Endothelial cell of umbilical vein (primary cell): ENCODE measurements at regions not wholly inside any gene's neighbourhood (a gene's known extent, or its start where the extent isn't known, plus 50 kb on each side); places are given as distances from the start of the nearest gene placed in this dataset.

Experiments used
- BruUV-seq: library from RNA; stranded (reverse); fragments of 400-500 nt; replicated peaks from 2 replicates; lab custom pipeline; 2021; lab: Mats Ljungman, UMichigan
- CTCF ChIA-PET: fragments of 300-600, 350-600 bp; sonication (Branson Sonifier 250); formaldehyde crosslinking; loops from one replicate; lab custom pipeline; 2021; ENCODE audit warnings: antibody characterized with exemption, inconsistent platforms; lab: Charles Lee
- POLR2A ChIA-PET: fragments of 300-600, 350-600 bp; sonication (Branson Sonifier 250); formaldehyde crosslinking; loops from one replicate; lab custom pipeline; 2021; ENCODE audit warnings: antibody characterized with exemption, inconsistent platforms; lab: Charles Lee
- DNase-seq: peaks from one replicate; pipeline ENCODE4 v3.0.0-alpha.2; 2011; ENCODE audit warnings: low read depth, low spot score
- FAIRE-seq: peaks from 2 replicates; lab custom pipeline; 2011; peaks lifted over from hg19 to GRCh38; lab: Jason Lieb, UNC
- H2AFZ ChIP-seq: 2 replicates; pipeline ENCODE4 v1.6.0; 2012; ENCODE audit warnings: low read depth, low read length, control low read depth, inconsistent platforms
- H3K27ac ChIP-seq: 2 replicates; pipeline ENCODE4 v1.5.1; 2011; ENCODE audit warnings: low read depth, mild to moderate bottlenecking, control low read depth, low read length, moderate library complexity; ENCODE audit not compliant: insufficient read depth
- H3K27me3 ChIP-seq, 2 experiments: 2 replicates each; pipeline versions ENCODE4 v1.6.0 to v1.6.1; 2011; ENCODE audit warnings: low read length in 2 of 2, mixed read lengths in 1 of 2; ENCODE audit not compliant: control insufficient read depth in 2 of 2, insufficient read depth in 2 of 2
- H3K36me3 ChIP-seq, 2 experiments: 2 replicates in 1 of 2; 3 replicates in 1 of 2; pipeline ENCODE4 v1.5.1; 2011; ENCODE audit warnings: low read length in 2 of 2, mild to moderate bottlenecking in 1 of 2, moderate library complexity in 1 of 2; ENCODE audit not compliant: control insufficient read depth in 2 of 2, insufficient read depth in 2 of 2; ENCODE audit errors: extremely low read depth in 1 of 2
- H3K4me1 ChIP-seq: 3 replicates; pipeline ENCODE4 v1.5.1; 2011; ENCODE audit warnings: mild to moderate bottlenecking, low read length; ENCODE audit not compliant: control insufficient read depth, insufficient read depth; ENCODE audit errors: extremely low read depth
- H3K4me2 ChIP-seq: 2 replicates; pipeline ENCODE4 v1.6.1; 2011; ENCODE audit warnings: low read length, control low read depth, mixed read lengths; ENCODE audit not compliant: insufficient read depth
- H3K4me3 ChIP-seq, 3 experiments: fragments of 200-600 bp in 1 of 3; sonication (generic), shearing (Covaris generic) in 1 of 3; replicated peaks in 1 of 3; 2 replicates each; pipeline ENCODE4 v1.5.1; 2011 to 2016; ENCODE audit warnings: control low read depth in 3 of 3, low read length in 3 of 3, mild to moderate bottlenecking in 2 of 3, inconsistent platforms in 1 of 3, low read depth in 1 of 3, moderate library complexity in 1 of 3; ENCODE audit not compliant: insufficient read depth in 1 of 3
- H3K79me2 ChIP-seq: 2 replicates; pipeline ENCODE4 v1.6.0; 2012; ENCODE audit warnings: low read length, inconsistent platforms; ENCODE audit not compliant: control insufficient read depth, insufficient read depth
- H3K9ac ChIP-seq: replicated peaks from 2 replicates; pipeline ENCODE3; 2011; ENCODE audit warnings: low read length, control low read depth; ENCODE audit not compliant: insufficient read depth; ENCODE audit errors: extremely low read depth
- H3K9me1 ChIP-seq: replicated peaks from 3 replicates; pipeline ENCODE4 v1.6.0; 2011; ENCODE audit warnings: mild to moderate bottlenecking, low read length; ENCODE audit not compliant: control insufficient read depth, insufficient read depth; ENCODE audit errors: extremely low read depth
- H3K9me3 ChIP-seq: replicated peaks from 2 replicates; pipeline ENCODE4 v1.5.1; 2012; ENCODE audit warnings: low read length, inconsistent platforms; ENCODE audit not compliant: control insufficient read depth, insufficient read depth
- H4K20me1 ChIP-seq: replicated peaks from 2 replicates; pipeline ENCODE3; 2011; ENCODE audit warnings: mild to moderate bottlenecking, low read length; ENCODE audit not compliant: control insufficient read depth, insufficient read depth; ENCODE audit errors: extremely low read depth
- CTCF ChIP-seq, 2 donors: IDR thresholded peaks; 1 replicate in 1 of 2; 2 replicates in 1 of 2; pipeline ENCODE4 v1.5.1; 2011; ENCODE audit warnings: low read length in 2 of 2, mild to moderate bottlenecking in 2 of 2, moderate library complexity in 2 of 2, control low read depth in 1 of 2, inconsistent platforms in 1 of 2, low read depth in 1 of 2; ENCODE audit not compliant: insufficient read depth in 1 of 2; ENCODE audit errors: extremely low read depth in 1 of 2
- EZH2 ChIP-seq: IDR thresholded peaks from 2 replicates; pipeline ENCODE4 v1.6.1; 2012; ENCODE audit warnings: borderline replicate concordance, low read depth, mild to moderate bottlenecking, moderate library complexity, low read length, inconsistent platforms; ENCODE audit not compliant: severe bottlenecking
- FOS ChIP-seq: IDR thresholded peaks from 2 replicates; pipeline ENCODE4 v1.6.1; 2011; ENCODE audit warnings: mild to moderate bottlenecking, low read length, moderate library complexity, borderline replicate concordance; ENCODE audit not compliant: insufficient read depth
- GATA2 ChIP-seq: IDR thresholded peaks from 2 replicates; pipeline ENCODE4 v1.7.0; 2011; ENCODE audit warnings: low read depth, mild to moderate bottlenecking, moderate library complexity, mixed read lengths, low read length; ENCODE audit not compliant: insufficient read length, insufficient read depth
- JUN ChIP-seq: IDR thresholded peaks from 2 replicates; pipeline ENCODE4 v1.6.1; 2011; ENCODE audit warnings: borderline replicate concordance, low read depth; ENCODE audit not compliant: insufficient read length, insufficient read depth
- MAX ChIP-seq: IDR thresholded peaks from 2 replicates; pipeline ENCODE4 v1.6.1; 2011; ENCODE audit not compliant: insufficient read depth, insufficient read length
- MYC ChIP-seq: IDR thresholded peaks from one replicate; pipeline ENCODE4 v1.6.1; 2011; ENCODE audit warnings: mild to moderate bottlenecking, low read depth, low read length
- POLR2A ChIP-seq: IDR thresholded peaks from 2 replicates; pipeline ENCODE4 v1.6.1; 2012; ENCODE audit warnings: low read depth, mild to moderate bottlenecking, control low read depth, low read length
- POLR2AphosphoS5 ChIP-seq: IDR thresholded peaks from 2 replicates; pipeline ENCODE4 v1.6.1; 2012; ENCODE audit warnings: low read depth, mild to moderate bottlenecking, control low read depth, low read length, moderate library complexity; ENCODE audit not compliant: insufficient read depth
- dilution Hi-C: fragments of 300-500 bp; cut with MboI; formaldehyde crosslinking; loops from one replicate; pipeline ENCODE4 v1.15.0; 2019; ENCODE audit warnings: low sequenced_read_pairs; ENCODE audit not compliant: extremely low pct_ligation_motif_present
- intact Hi-C: fragments of 100-400 bp; cut with micrococcal nuclease; formaldehyde crosslinking; loops from one replicate; pipeline ENCODE4 v1.10.0; 2022

DNA sequence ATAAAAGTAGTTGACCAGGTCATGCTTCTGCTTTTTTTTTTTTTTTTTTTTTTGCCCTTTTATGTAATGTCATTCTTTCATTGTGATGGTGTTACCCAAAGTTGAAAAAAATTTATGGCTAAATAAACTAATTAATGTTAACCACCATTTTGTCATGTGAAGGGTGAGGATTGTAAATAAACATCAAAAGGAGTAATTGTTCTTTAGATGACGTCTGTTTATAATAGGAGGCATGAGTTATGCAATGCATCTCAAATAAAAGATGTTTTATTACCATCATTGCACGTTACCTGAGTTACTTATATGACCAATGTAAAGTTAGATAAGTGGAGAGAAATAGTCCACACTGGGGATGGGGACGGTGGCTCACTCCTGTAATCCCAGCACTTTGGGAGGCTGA is 349.9 kb upstream of the PDE3A start:
- no peak for FAIRE-seq

More for the DNA sequence above, 349.9 kb upstream of the PDE3A start:
- BruUV-seq, result no TSS peak
- Histone ChIP-seq H3K79me2 (no peaks in the 10 kb centered on the region), H3K9me3 (no peaks in the 10 kb centered on the region), H3K36me3 (no peaks in the 10 kb centered on the region), H3K27me3 (no peaks in the 10 kb centered on the region), H3K27ac (no peak overlapping the region), H3K4me2 (no peak overlapping the region), H2AFZ (no peak overlapping the region), H3K9me1 (no peaks in the 10 kb centered on the region), H3K4me1 (peaks cover 7% of the 10 kb centered on the region), H3K4me3 (no peak overlapping the region), H3K9ac (no peak overlapping the region), H4K20me1 (no peaks in the 10 kb centered on the region)
- CTCF ChIA-PET, result no interaction called here
- POLR2A ChIA-PET, result no interaction called here
- dilution Hi-C loops (no loop called here), intact Hi-C loops (no loop called here)
- TF ChIP-seq JUN (no peak), POLR2AphosphoS5 (no peak), FOS (no peak), MAX (no peak), MYC (no peak), GATA2 (no peak), POLR2A (no peak), CTCF (IDR thresholded peaks at IDR 0.05; ENCODE audit: extremely low read depth in 1 of 2, insufficient read depth in 1 of 2, low read depth in 1 of 2, low read length in 2 of 2) (no peak), EZH2 (no peak)
- no peak for DNase-seq
